H1 (cell line): ENCODE measurements at regions not wholly inside any gene's neighbourhood (a gene's known extent, or its start where the extent isn't known, plus 50 kb on each side); places are given as distances from the start of the nearest gene placed in this dataset.

Experiments used
- CTCF ChIA-PET: fragments of 300-600 bp; sonication (Branson Sonifier 250); formaldehyde crosslinking; loops from one replicate; lab custom pipeline; 2021; ENCODE audit not compliant: partially characterized antibody; lab: Charles Lee
- POLR2A ChIA-PET: fragments of 300-600 bp; sonication (Branson Sonifier 250); formaldehyde crosslinking; loops from one replicate; lab custom pipeline; 2021; ENCODE audit warnings: inconsistent platforms; ENCODE audit not compliant: partially characterized antibody; lab: Charles Lee
- DNase-seq, 2 experiments: peaks; one replicate each; pipeline versions ENCODE4 v3.0.0 to v3.0.0-alpha.2; 2010 to 2022; ENCODE audit warnings: low spot score in 2 of 2, low read depth in 1 of 2, mixed read lengths in 1 of 2
- FAIRE-seq: peaks from 2 replicates; lab custom pipeline; 2011; peaks lifted over from hg19 to GRCh38; lab: Jason Lieb, UNC
- H2AFZ ChIP-seq: 2 replicates; pipeline ENCODE4 v1.8.1; 2012; ENCODE audit warnings: low read length, inconsistent platforms
- H2AK5ac ChIP-seq: 2 replicates; pipeline ENCODE4 v1.6.1; 2013; ENCODE audit warnings: low read depth, low read length
- H2BK120ac ChIP-seq: replicated peaks from 2 replicates; pipeline ENCODE3; 2013; ENCODE audit warnings: low read depth, low read length, inconsistent platforms
- H2BK12ac ChIP-seq: 2 replicates; pipeline ENCODE4 v1.6.1; 2013; ENCODE audit warnings: low read depth, low read length
- H2BK15ac ChIP-seq: 2 replicates; pipeline ENCODE4 v1.6.1; 2013; ENCODE audit warnings: low read length
- H2BK20ac ChIP-seq: 2 replicates; pipeline ENCODE4 v1.6.1; 2013; ENCODE audit warnings: low read length
- H2BK5ac ChIP-seq: 2 replicates; pipeline ENCODE4 v1.6.1; 2013; ENCODE audit warnings: low read depth, low read length
- H3K14ac ChIP-seq: 2 replicates; pipeline ENCODE4 v1.6.1; 2013; ENCODE audit warnings: inconsistent platforms; ENCODE audit not compliant: insufficient read length
- H3K18ac ChIP-seq: 2 replicates; pipeline ENCODE4 v1.6.1; 2013; ENCODE audit warnings: low read length; ENCODE audit errors: extremely low read depth
- H3K23ac ChIP-seq: 2 replicates; pipeline ENCODE4 v1.6.1; 2013; ENCODE audit warnings: inconsistent platforms; ENCODE audit not compliant: insufficient read length
- H3K23me2 ChIP-seq: 2 replicates; pipeline ENCODE4 v1.6.1; 2013; ENCODE audit warnings: low read depth, low read length
- H3K27ac ChIP-seq: 2 replicates; pipeline ENCODE4 v1.6.1; 2011; ENCODE audit warnings: low read depth, low read length, inconsistent platforms
- H3K27me3 ChIP-seq, 4 experiments: replicated peaks in 1 of 4; 1 replicate in 1 of 4; 2 replicates in 3 of 4; pipeline versions ENCODE4 v1.6.1 to v1.8.1; 2011 to 2013; ENCODE audit warnings: low read length in 3 of 4, mild to moderate bottlenecking in 3 of 4, inconsistent platforms in 2 of 4, mixed read lengths in 2 of 4, moderate library complexity in 1 of 4; ENCODE audit not compliant: control insufficient read depth in 3 of 4, insufficient read depth in 3 of 4; ENCODE audit errors: extremely low read depth in 1 of 4
- H3K36me3 ChIP-seq, 4 experiments: 2 replicates each; pipeline versions ENCODE4 v1.6.1 to v1.8.1; 2011 to 2013; ENCODE audit warnings: mild to moderate bottlenecking in 4 of 4, low read length in 3 of 4, moderate library complexity in 2 of 4, control low read depth in 1 of 4, inconsistent platforms in 1 of 4; ENCODE audit not compliant: insufficient read depth in 4 of 4, control insufficient read depth in 2 of 4
- H3K4ac ChIP-seq: replicated peaks from 2 replicates; pipeline ENCODE3; 2013; ENCODE audit warnings: low read length, low read depth, mixed read lengths, inconsistent platforms; ENCODE audit not compliant: insufficient read length
- H3K4me1 ChIP-seq, 4 experiments: replicated peaks in 1 of 4; 1 replicate in 1 of 4; 2 replicates in 3 of 4; pipeline versions ENCODE4 v1.6.1 to v1.8.1; 2011 to 2013; ENCODE audit warnings: low read length in 3 of 4, inconsistent platforms in 2 of 4, mixed read lengths in 1 of 4; ENCODE audit not compliant: insufficient read depth in 4 of 4, control insufficient read depth in 3 of 4
- H3K4me2 ChIP-seq, 2 experiments: 2 replicates each; pipeline versions ENCODE4 v1.6.1 to v1.8.1; 2011 to 2013; ENCODE audit warnings: low read depth in 2 of 2, low read length in 2 of 2, control low read depth in 1 of 2, inconsistent platforms in 1 of 2, mild to moderate bottlenecking in 1 of 2; ENCODE audit not compliant: insufficient read depth in 1 of 2
- H3K4me3 ChIP-seq, 4 experiments: fragments of 200-600, 300-600 bp in 1 of 4; sonication (generic), shearing (Covaris generic), sonication (Bioruptor Twin) in 1 of 4; 2 replicates each; pipeline versions ENCODE4 v1.5.1 to v1.8.1; 2011 to 2016; ENCODE audit warnings: low read length in 4 of 4, low read depth in 3 of 4, control low read depth in 2 of 4, inconsistent platforms in 2 of 4, mild to moderate bottlenecking in 2 of 4, mixed read lengths in 1 of 4, moderate library complexity in 1 of 4; ENCODE audit not compliant: insufficient read depth in 2 of 4; ENCODE audit errors: extremely low read depth in 1 of 4
- H3K56ac ChIP-seq: replicated peaks from 2 replicates; pipeline ENCODE3; 2013; ENCODE audit warnings: low read depth, mild to moderate bottlenecking, mixed read lengths, low read length, inconsistent platforms; ENCODE audit not compliant: insufficient read length
- H3K79me1 ChIP-seq: 2 replicates; pipeline ENCODE4 v1.6.1; 2013; ENCODE audit warnings: low read depth, low read length, control low read depth
- H3K79me2 ChIP-seq, 2 experiments: 2 replicates each; pipeline versions ENCODE4 v1.6.1 to v1.8.1; 2012 to 2013; ENCODE audit warnings: low read length in 2 of 2, mild to moderate bottlenecking in 2 of 2, inconsistent platforms in 1 of 2; ENCODE audit not compliant: insufficient read depth in 2 of 2, control insufficient read depth in 1 of 2
- H3K9ac ChIP-seq, 4 experiments: replicated peaks in 1 of 4; 1 replicate in 1 of 4; 2 replicates in 3 of 4; pipeline versions ENCODE4 v1.6.1 to v1.8.1; 2011 to 2013; ENCODE audit warnings: low read depth in 3 of 4, low read length in 3 of 4, control low read depth in 2 of 4, mild to moderate bottlenecking in 2 of 4, moderate library complexity in 2 of 4, inconsistent platforms in 1 of 4; ENCODE audit errors: extremely low read depth in 1 of 4
- H3K9me3 ChIP-seq, 2 experiments: 2 replicates each; pipeline versions ENCODE4 v1.6.1 to v1.8.1; 2012 to 2013; ENCODE audit warnings: mild to moderate bottlenecking in 2 of 2, moderate library complexity in 2 of 2, control low read depth in 1 of 2, inconsistent platforms in 1 of 2, low read depth in 1 of 2, low read length in 1 of 2, mixed read lengths in 1 of 2; ENCODE audit not compliant: insufficient read depth in 2 of 2
- H4K20me1 ChIP-seq, 2 experiments: replicated peaks in 1 of 2; 2 replicates each; pipeline versions ENCODE3 to v1.8.1; 2011 to 2013; ENCODE audit warnings: inconsistent platforms in 2 of 2, low read length in 2 of 2, mild to moderate bottlenecking in 1 of 2; ENCODE audit not compliant: insufficient read depth in 2 of 2, control insufficient read depth in 1 of 2
- H4K5ac ChIP-seq: 2 replicates; pipeline ENCODE4 v1.6.1; 2013; ENCODE audit warnings: low read length, low read depth, mixed read lengths, inconsistent platforms; ENCODE audit not compliant: insufficient read length
- H4K8ac ChIP-seq: 2 replicates; pipeline ENCODE4 v1.8.0; 2013; ENCODE audit warnings: mild to moderate bottlenecking, moderate library complexity, low read length, inconsistent platforms; ENCODE audit not compliant: insufficient read depth; ENCODE audit errors: extremely low read depth
- H4K91ac ChIP-seq: replicated peaks from 2 replicates; pipeline ENCODE3; 2013; ENCODE audit warnings: low read length, mixed read lengths, inconsistent platforms; ENCODE audit not compliant: insufficient read length
- ATF3 ChIP-seq: IDR thresholded peaks from 2 replicates; pipeline ENCODE4 v1.6.1; 2011; ENCODE audit warnings: low read depth, mild to moderate bottlenecking, low read length; ENCODE audit not compliant: insufficient read depth
- CBX5 ChIP-seq: fragments of 300-800, 300-1000 bp; sonication (generic); IDR thresholded peaks from 2 replicates; pipeline ENCODE4 v1.7.1; 2016; ENCODE audit warnings: antibody characterized with exemption, low read length, low read depth
- CHD2 ChIP-seq: IDR thresholded peaks from 2 replicates; pipeline ENCODE4 v1.6.1; 2012; ENCODE audit warnings: low read length, improper control_type of control experiment
- EGR1 ChIP-seq: IDR thresholded peaks from 2 replicates; pipeline ENCODE4 v1.6.1; 2011; ENCODE audit warnings: low read depth, low read length, borderline replicate concordance
- GTF2F1 ChIP-seq: IDR thresholded peaks from 2 replicates; pipeline ENCODE4 v1.6.1; 2012; ENCODE audit warnings: low read depth, low read length, improper control_type of control experiment, borderline replicate concordance
- HDAC2 ChIP-seq, 2 experiments: fragments of 300-600 bp in 1 of 2; sonication (generic) in 1 of 2; IDR thresholded peaks; 2 replicates each; pipeline ENCODE4 v1.6.1; 2011 to 2012; ENCODE audit warnings: low read depth in 2 of 2, low read length in 2 of 2, mild to moderate bottlenecking in 2 of 2, moderate library complexity in 2 of 2, borderline replicate concordance in 1 of 2, inconsistent platforms in 1 of 2
- KDM4A ChIP-seq: IDR thresholded peaks from one replicate; pipeline ENCODE4 v1.7.1; 2012; ENCODE audit warnings: low read depth, mild to moderate bottlenecking, moderate library complexity, low read length, inconsistent platforms; ENCODE audit not compliant: severe bottlenecking
- MAFK ChIP-seq: IDR thresholded peaks from 2 replicates; pipeline ENCODE4 v1.6.1; 2012; ENCODE audit warnings: low read depth, mild to moderate bottlenecking, improper control_type of control experiment, low read length
- POLR2A ChIP-seq, 2 experiments: IDR thresholded peaks; 1 replicate in 1 of 2; 2 replicates in 1 of 2; pipeline ENCODE4 v1.6.1; 2011; ENCODE audit warnings: low read depth in 2 of 2, low read length in 2 of 2, mild to moderate bottlenecking in 2 of 2; ENCODE audit errors: control extremely low read depth in 1 of 2
- RNF2 ChIP-seq: fragments of 200-900, 300-1000 bp; sonication (generic); IDR thresholded peaks from 2 replicates; pipeline ENCODE4 v1.7.1; 2016; ENCODE audit warnings: borderline replicate concordance, low read depth, mild to moderate bottlenecking, antibody characterized with exemption, low read length; ENCODE audit not compliant: poor library complexity, severe bottlenecking; ENCODE audit errors: missing control alignments
- TBP ChIP-seq: IDR thresholded peaks from 2 replicates; pipeline ENCODE4 v1.6.1; 2011; ENCODE audit warnings: low read depth, low read length, improper control_type of control experiment
- WGBS, 2 experiments: shearing (Covaris generic) in 1 of 2; methylation state at CpG; one replicate each; pipeline versions ENCODE4 v1.1.6 to v1.1.7; 2013 to 2015; ENCODE audit warnings: low lambda C conversion rate in 2 of 2, mixed read lengths in 2 of 2, inconsistent platforms in 1 of 2, low coverage in 1 of 2, missing lambda C conversion rate in 1 of 2; ENCODE audit not compliant: insufficient replicate concordance in 2 of 2, insufficient coverage in 1 of 2, insufficient read length in 1 of 2; ENCODE audit errors: extremely low coverage in 1 of 2, missing lambda C conversion rate in 1 of 2; 5-methylcytosine and 5-hydroxymethylcytosine counted together
- TF ChIP-seq, protein P1 (sequence below): IDR thresholded peaks from 2 replicates; pipeline ENCODE4 v1.6.1; 2012; ENCODE audit warnings: inconsistent platforms

DNA sequence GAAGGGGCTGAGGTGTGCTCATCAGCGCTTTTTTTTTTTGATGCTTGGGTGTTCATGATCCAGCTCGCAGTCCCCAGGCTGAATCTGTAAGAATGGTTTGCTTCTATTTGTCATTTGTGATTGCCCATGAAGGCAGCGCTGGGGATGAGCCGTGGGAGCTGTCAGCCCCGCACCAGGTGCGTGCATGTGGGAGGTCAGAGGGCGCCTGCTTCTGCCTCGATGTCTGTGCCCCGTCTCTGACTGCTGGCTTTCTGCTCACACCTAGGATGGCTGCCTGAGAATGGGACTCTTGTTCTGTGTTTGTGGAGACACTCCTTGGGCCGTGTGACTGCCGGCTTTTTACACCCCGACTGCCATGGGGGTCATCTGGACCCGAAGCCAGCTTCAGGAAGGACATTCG, 141.2 kb upstream of the RTL1 start:
- Histone ChIP-seq H3K9ac (no peak overlapping the region), H3K9me3 (peaks cover 2 to 3% of the 10 kb centered on the region in 2 experiments; a peak in 2 of 4 replicates), H4K20me1 (no peaks in the 10 kb centered on the region), H2BK20ac (no peak overlapping the region), H3K36me3 (no peaks in the 10 kb centered on the region), H3K27me3 (no peaks in the 10 kb centered on the region), H3K23me2 (no peaks in the 10 kb centered on the region), H3K79me2 (no peaks in the 10 kb centered on the region), H3K4me2 (no peak overlapping the region), H3K14ac (no peak overlapping the region), H2BK120ac (no peak overlapping the region), H3K27ac (no peak overlapping the region), H2BK5ac (no peak overlapping the region), H3K79me1 (no peaks in the 10 kb centered on the region), H3K4me1 (no peaks in the 10 kb centered on the region; a peak in 1 of 7 replicates), H3K23ac (no peak overlapping the region), H4K5ac (no peak overlapping the region), H4K91ac (no peak overlapping the region), H2BK15ac (no peak overlapping the region), H2BK12ac (no peak overlapping the region), H3K56ac (no peak overlapping the region), H3K4me3 (no peak overlapping the region), H2AK5ac (no peak overlapping the region), H4K8ac (no peak overlapping the region), H3K4ac (no peak overlapping the region), H3K18ac (no peak overlapping the region), H2AFZ (no peak overlapping the region)
- WGBS, 2 experiments, result 93% methylated on average over 14 of the region's 14 CpGs; no CpG with 5 or more reads in 1 of the 2 experiments
- ChIA-PET CTCF (no interaction called here), POLR2A (interaction anchor here (0.5 kb wide), 1 partner anchor 321 kb away, joined by 4 read pairs; no protein-coding TSS in a partner anchor)
- TF ChIP-seq TBP (no peak), MAFK (no peak), ATF3 (no peak), HDAC2 (IDR thresholded peaks at IDR 0.05; ENCODE audit: borderline replicate concordance in 1 of 2, low read depth in 2 of 2, low read length in 2 of 2) (no peak), CHD2 (no peak), RNF2 (no peak), POLR2A (IDR thresholded peaks at IDR 0.05; ENCODE audit: control extremely low read depth in 1 of 2, low read depth in 2 of 2, low read length in 2 of 2) (no peak), GTF2F1 (no peak), EGR1 (no peak), CBX5 (no peak), KDM4A (no peak)
- TF ChIP-seq, protein P1, sequence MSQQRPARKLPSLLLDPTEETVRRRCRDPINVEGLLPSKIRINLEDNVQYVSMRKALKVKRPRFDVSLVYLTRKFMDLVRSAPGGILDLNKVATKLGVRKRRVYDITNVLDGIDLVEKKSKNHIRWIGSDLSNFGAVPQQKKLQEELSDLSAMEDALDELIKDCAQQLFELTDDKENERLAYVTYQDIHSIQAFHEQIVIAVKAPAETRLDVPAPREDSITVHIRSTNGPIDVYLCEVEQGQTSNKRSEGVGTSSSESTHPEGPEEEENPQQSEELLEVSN, result no peak
- FAIRE-seq, result no peak
- no peak for DNase-seq
